ENCODE measurements at regions not wholly inside any gene's neighbourhood (a gene's known extent, or its start where the extent isn't known, plus 50 kb on each side); places are given as distances from the start of the nearest gene placed in this dataset.
"Not testable (repeated sequence)": the region's sequence is repeated elsewhere in the genome, so short reads cannot be mapped to it uniquely, and the experiment has no call there.

DNA sequence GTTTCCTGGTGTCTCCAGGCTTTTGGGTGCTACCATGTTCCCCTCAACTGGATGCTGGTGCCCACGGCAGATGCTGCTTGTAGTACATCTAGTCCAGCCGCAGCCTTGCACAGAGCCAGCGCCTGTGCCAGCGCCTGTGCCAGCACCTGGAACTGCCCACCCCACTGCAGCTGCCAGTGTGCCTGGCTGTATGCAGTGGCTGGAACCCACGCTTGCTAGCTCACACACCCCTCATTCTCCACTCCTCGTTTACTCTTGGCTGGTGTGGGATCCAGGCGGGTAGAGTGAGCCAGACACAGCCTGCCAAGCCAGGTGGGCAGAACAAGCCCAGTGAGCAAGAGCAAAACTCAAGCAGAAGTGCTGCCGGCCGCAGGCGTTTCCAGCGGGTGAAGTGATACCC, 428.6 kb downstream of the SLITRK1 start:
- Histone ChIP-seq H3K9ac (ENCODE audit: low read depth in 1 of 3, low read length in 3 of 3) (no peak overlapping the region), H3K27me3 (ENCODE audit: control insufficient read depth in 3 of 3, insufficient read depth in 3 of 3, low read length in 3 of 3) (no peaks in the 10 kb centered on the region), H3K4me1 (ENCODE audit: control insufficient read depth in 3 of 3, insufficient read depth in 3 of 3, low read length in 3 of 3) (no peaks in the 10 kb centered on the region), H3K36me3 (ENCODE audit: control insufficient read depth in 3 of 3, insufficient read depth in 3 of 3, low read length in 3 of 3) (no peaks in the 10 kb centered on the region), H3K27ac (ENCODE audit: low read depth, low read length) (no peak overlapping the region), H3K9me3 (ENCODE audit: control insufficient read depth in 3 of 3, low read length in 3 of 3) (peaks cover 0 to 6% (median 0%) of the 10 kb centered on the region in 3 donors), H3K4me3 (ENCODE audit: low read length in 3 of 3) (no peak overlapping the region)

DNA sequence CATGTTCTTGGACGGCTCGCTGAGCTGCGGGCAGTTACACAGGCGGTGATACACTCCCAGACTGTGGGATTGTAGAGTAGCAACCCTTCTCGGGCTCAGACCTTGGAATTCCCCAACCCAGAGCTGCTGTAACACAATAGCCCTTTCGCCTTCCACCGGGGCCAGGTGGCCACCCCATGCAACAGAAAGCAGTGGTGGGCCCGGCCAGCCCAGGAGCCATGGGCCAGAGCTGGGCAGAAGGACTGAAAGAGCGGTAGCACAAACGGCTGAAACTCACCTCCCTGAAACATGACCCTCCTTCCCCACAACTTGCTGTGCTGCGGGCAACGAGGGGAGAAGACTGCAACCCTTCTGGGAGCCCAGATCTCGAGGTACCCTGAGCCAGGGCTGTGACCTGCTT, 429.0 kb downstream of the SLITRK1 start:
- no peaks in the 10 kb centered on the region for H3K36me3 ChIP-seq (ENCODE audit: control insufficient read depth in 3 of 3, insufficient read depth in 3 of 3, low read length in 3 of 3)
- peaks cover 0 to 6% (median 0%) of the 10 kb centered on the region in 3 donors for H3K9me3 ChIP-seq (ENCODE audit: control insufficient read depth in 3 of 3, low read length in 3 of 3)
- no peak overlapping the region for H3K4me3 ChIP-seq (ENCODE audit: low read length in 3 of 3)
- H3K27me3 ChIP-seq (ENCODE audit: control insufficient read depth in 3 of 3, insufficient read depth in 3 of 3, low read length in 3 of 3): no peaks in the 10 kb centered on the region
- H3K9ac ChIP-seq (ENCODE audit: low read depth in 1 of 3, low read length in 3 of 3): no peak overlapping the region
- no peaks in the 10 kb centered on the region for H3K4me1 ChIP-seq (ENCODE audit: control insufficient read depth in 3 of 3, insufficient read depth in 3 of 3, low read length in 3 of 3)
- H3K27ac ChIP-seq (ENCODE audit: low read depth, low read length): no peak overlapping the region

DNA sequence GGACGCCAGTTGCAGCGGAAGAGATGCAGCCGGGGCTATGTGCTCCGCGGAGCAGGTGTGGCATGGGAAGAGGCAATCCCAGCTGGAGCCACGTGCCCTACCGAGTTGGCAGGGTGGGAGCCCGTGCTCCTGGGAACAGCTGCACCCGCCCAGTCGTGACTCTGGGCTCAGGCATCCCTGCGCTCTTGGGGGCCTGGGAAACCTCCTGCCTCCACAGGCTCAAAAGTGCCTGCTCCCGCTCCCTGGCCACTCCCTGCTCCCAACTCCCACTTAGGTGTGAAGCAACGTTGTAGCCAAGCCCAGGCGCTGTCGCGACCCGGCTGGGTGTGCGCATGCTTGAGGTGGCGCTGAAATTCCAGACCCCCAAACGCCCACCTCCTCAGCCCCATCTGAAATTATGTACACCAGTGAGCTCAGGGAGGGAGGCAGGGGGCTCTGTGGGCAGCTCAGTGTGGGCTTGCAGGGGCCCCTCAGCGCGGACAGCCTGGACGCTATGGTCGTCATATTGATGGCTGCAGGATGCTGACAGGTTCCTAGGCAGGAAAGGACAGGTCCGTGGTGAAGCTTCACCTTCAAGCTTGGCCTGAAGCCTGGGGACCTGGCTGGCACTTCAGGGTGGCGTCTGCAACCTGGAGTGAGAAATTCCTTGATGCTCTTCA, 429.9 kb downstream of the SLITRK1 start:
- no peak overlapping the region for H3K9ac ChIP-seq (ENCODE audit: low read depth in 1 of 3, low read length in 3 of 3)
- H3K9me3 ChIP-seq (ENCODE audit: control insufficient read depth in 3 of 3, low read length in 3 of 3): peaks cover 0 to 6% (median 0%) of the 10 kb centered on the region in 3 donors

DNA sequence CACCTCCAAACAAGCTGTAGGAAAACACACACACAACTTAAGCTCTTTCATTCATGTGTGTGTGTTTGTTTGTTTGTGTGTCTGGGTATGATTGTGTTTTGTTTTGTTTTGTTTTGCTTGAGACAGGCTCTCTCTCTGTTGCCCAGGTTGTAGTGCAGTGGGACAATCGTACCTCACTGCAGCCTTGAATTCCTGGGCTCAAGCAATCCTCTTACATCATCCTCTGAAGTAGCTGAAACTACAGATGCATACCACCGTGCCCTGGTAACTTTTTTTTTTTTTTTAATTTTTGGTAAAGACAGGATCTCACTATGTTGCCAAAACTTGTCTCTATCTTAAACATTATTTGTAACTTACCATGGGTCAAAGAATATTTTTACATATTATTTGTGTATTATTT, 431.7 kb downstream of the SLITRK1 start:
- Histone ChIP-seq H3K4me1 (ENCODE audit: control insufficient read depth in 3 of 3, insufficient read depth in 3 of 3, low read length in 3 of 3) (no peaks in the 10 kb centered on the region), H3K9ac (ENCODE audit: low read depth in 1 of 3, low read length in 3 of 3) (no peak overlapping the region), H3K27ac (ENCODE audit: low read depth, low read length) (no peak overlapping the region), H3K27me3 (ENCODE audit: control insufficient read depth in 3 of 3, insufficient read depth in 3 of 3, low read length in 3 of 3) (no peaks in the 10 kb centered on the region), H3K4me3 (ENCODE audit: low read length in 3 of 3) (no peak overlapping the region), H3K9me3 (ENCODE audit: control insufficient read depth in 3 of 3, low read length in 3 of 3) (peaks cover 0 to 6% (median 0%) of the 10 kb centered on the region in 3 donors), H3K36me3 (ENCODE audit: control insufficient read depth in 3 of 3, insufficient read depth in 3 of 3, low read length in 3 of 3) (no peaks in the 10 kb centered on the region)

More for the DNA sequence above, 429.9 kb downstream of the SLITRK1 start:
- H3K4me1 ChIP-seq (ENCODE audit: control insufficient read depth in 3 of 3, insufficient read depth in 3 of 3, low read length in 3 of 3): no peaks in the 10 kb centered on the region
- H3K4me3 ChIP-seq (ENCODE audit: low read length in 3 of 3): no peak overlapping the region
- H3K27me3 ChIP-seq (ENCODE audit: control insufficient read depth in 3 of 3, insufficient read depth in 3 of 3, low read length in 3 of 3): no peaks in the 10 kb centered on the region
- no peak overlapping the region for H3K27ac ChIP-seq (ENCODE audit: low read depth, low read length)
- no peaks in the 10 kb centered on the region for H3K36me3 ChIP-seq (ENCODE audit: control insufficient read depth in 3 of 3, insufficient read depth in 3 of 3, low read length in 3 of 3)

DNA sequence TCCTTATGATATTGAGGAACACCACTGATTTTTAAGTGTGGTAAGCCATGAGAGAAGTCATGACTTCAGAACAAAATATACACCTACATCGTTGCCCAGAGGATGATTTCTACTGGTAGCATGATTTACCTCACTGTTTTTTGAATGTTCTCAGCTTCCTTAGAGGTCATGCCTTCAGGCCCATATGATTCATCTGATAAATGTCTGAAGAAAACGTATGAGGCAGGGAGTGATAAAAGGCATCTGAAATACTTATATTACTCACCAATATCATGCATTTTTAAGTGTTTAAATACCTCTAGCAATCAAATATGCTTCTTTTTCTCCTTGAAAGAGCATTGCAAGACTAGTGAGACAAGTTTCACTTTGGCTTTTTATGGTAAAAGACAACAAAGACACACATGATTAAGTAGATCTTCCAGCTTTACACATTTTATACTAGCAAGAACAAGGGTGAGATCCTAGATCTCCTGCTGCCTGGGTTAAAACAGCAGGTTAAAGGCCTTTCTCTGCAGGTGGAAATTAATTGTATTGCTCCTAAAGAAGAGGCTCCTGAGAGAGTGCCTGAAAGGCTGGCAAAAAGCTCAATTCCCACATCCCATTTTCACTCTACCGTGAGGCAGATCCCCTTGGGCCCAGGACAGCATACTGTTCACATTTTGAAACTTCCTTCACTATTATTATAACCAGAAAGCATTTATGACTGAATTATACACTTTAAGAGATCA, 432.4 kb downstream of the SLITRK1 start:
- Histone ChIP-seq H3K4me1 (ENCODE audit: control insufficient read depth in 3 of 3, insufficient read depth in 3 of 3, low read length in 3 of 3) (no peaks in the 10 kb centered on the region), H3K9ac (ENCODE audit: low read depth in 1 of 3, low read length in 3 of 3) (no peak overlapping the region), H3K9me3 (ENCODE audit: control insufficient read depth in 3 of 3, low read length in 3 of 3) (peaks cover 0 to 6% (median 0%) of the 10 kb centered on the region in 3 donors), H3K27me3 (ENCODE audit: control insufficient read depth in 3 of 3, insufficient read depth in 3 of 3, low read length in 3 of 3) (no peaks in the 10 kb centered on the region), H3K27ac (ENCODE audit: low read depth, low read length) (no peak overlapping the region), H3K36me3 (ENCODE audit: control insufficient read depth in 3 of 3, insufficient read depth in 3 of 3, low read length in 3 of 3) (no peaks in the 10 kb centered on the region), H3K4me3 (ENCODE audit: low read length in 3 of 3) (no peak overlapping the region)

DNA sequence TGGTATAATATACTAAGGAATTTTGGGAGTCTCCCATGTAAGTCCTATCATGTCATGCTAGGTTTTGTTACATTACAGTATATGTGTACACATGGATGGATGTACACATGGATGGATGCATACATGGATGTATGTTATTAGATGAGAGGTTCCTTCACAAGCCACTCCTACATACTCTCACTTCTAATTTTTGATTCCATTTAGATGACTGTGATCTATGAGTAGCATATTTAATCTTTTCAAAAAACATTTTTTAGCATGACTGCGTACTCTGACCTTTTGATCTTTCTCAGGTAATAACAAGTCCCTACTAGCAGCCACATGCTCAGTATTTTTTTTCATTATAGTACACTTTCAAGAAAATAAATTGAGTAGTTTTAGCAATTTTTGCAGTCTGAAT, 441.8 kb downstream of the SLITRK1 start:
- Histone ChIP-seq H3K4me1 (ENCODE audit: control insufficient read depth in 3 of 3, insufficient read depth in 3 of 3, low read length in 3 of 3) (no peaks in the 10 kb centered on the region), H3K36me3 (ENCODE audit: control insufficient read depth in 3 of 3, insufficient read depth in 3 of 3, low read length in 3 of 3) (no peaks in the 10 kb centered on the region), H3K27me3 (ENCODE audit: control insufficient read depth in 3 of 3, insufficient read depth in 3 of 3, low read length in 3 of 3) (no peaks in the 10 kb centered on the region), H3K27ac (ENCODE audit: low read depth, low read length) (no peak overlapping the region), H3K9me3 (ENCODE audit: control insufficient read depth in 3 of 3, low read length in 3 of 3) (no peaks in the 10 kb centered on the region), H3K4me3 (ENCODE audit: low read length in 3 of 3) (no peak overlapping the region), H3K9ac (ENCODE audit: low read depth in 1 of 3, low read length in 3 of 3) (no peak overlapping the region)

DNA sequence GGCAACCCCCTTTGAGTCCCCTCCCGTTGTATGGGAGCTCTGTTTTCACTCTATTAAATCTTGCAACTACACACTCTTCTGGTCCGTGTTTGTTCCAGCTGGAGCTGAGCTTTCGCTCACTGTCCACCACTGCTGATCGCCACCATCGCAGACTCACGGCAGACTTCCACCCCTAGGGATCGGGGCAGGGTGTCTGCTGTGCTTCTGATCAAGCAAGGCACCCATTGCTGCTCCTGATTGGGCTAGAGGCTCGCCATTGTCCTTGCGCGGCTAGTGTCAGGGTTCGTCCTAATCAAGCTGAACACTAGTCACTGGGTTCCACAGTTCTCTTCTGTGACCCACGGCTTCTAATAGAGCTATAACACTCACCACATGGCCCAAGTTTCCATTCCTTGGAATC, 442.8 kb downstream of the SLITRK1 start:
- not testable (repeated sequence) for H3K9ac ChIP-seq (ENCODE audit: low read depth in 1 of 3, low read length in 3 of 3); H3K4me1 ChIP-seq (ENCODE audit: control insufficient read depth in 3 of 3, insufficient read depth in 3 of 3, low read length in 3 of 3); H3K9me3 ChIP-seq (ENCODE audit: control insufficient read depth in 3 of 3, low read length in 3 of 3); H3K27me3 ChIP-seq (ENCODE audit: control insufficient read depth in 3 of 3, insufficient read depth in 3 of 3, low read length in 3 of 3); H3K36me3 ChIP-seq (ENCODE audit: control insufficient read depth in 3 of 3, insufficient read depth in 3 of 3, low read length in 3 of 3); H3K27ac ChIP-seq (ENCODE audit: low read depth, low read length); H3K4me3 ChIP-seq (ENCODE audit: low read length in 3 of 3)

DNA sequence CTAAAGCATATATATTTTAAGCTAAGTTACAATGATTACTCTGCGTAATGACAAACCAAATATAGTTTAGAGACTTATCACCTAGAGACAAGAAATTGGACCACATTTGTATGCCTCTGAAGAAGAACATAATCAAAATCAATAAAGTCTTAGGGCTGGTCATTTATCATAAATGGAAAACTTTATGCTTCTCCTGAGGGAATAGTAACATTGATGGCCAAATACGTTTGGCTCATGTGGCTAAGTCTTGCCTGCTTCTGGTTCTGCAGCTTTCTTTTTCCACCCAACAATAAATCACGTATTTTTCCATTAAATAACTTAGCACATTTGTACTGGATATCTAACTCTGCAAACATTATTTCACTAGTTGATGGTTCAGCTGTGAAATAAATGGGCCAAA, 458.4 kb downstream of the SLITRK1 start:
- Histone ChIP-seq H3K36me3 (ENCODE audit: control insufficient read depth in 3 of 3, insufficient read depth in 3 of 3, low read length in 3 of 3) (no peaks in the 10 kb centered on the region), H3K4me3 (ENCODE audit: low read length in 3 of 3) (no peak overlapping the region), H3K27me3 (ENCODE audit: control insufficient read depth in 3 of 3, insufficient read depth in 3 of 3, low read length in 3 of 3) (no peaks in the 10 kb centered on the region), H3K4me1 (ENCODE audit: control insufficient read depth in 3 of 3, insufficient read depth in 3 of 3, low read length in 3 of 3) (no peaks in the 10 kb centered on the region), H3K9ac (ENCODE audit: low read depth in 1 of 3, low read length in 3 of 3) (no peak overlapping the region), H3K27ac (ENCODE audit: low read depth, low read length) (no peak overlapping the region), H3K9me3 (ENCODE audit: control insufficient read depth in 3 of 3, low read length in 3 of 3) (no peaks in the 10 kb centered on the region)

DNA sequence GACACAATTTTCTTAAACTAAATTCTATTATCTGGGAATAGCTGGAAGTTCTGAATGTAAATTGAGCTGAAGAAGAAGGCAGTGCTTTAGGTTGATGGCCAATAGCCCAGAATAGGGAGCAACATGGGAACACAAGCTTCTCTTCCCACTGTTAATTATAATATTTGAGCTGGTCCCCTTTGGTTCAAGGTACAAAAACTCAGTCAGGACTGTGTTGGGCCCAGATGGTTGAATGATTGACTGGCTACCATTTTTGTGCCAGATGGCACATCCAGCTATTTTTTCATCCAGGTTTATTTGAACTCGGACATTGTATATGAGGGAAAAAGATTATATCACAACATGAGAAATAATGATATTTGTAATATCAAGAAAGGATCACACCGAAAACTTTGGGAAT, 458.9 kb downstream of the SLITRK1 start:
- H3K27me3 ChIP-seq (ENCODE audit: control insufficient read depth in 3 of 3, insufficient read depth in 3 of 3, low read length in 3 of 3): no peaks in the 10 kb centered on the region
- no peak overlapping the region for H3K4me3 ChIP-seq (ENCODE audit: low read length in 3 of 3)
- no peak overlapping the region for H3K9ac ChIP-seq (ENCODE audit: low read depth in 1 of 3, low read length in 3 of 3)
- no peaks in the 10 kb centered on the region for H3K36me3 ChIP-seq (ENCODE audit: control insufficient read depth in 3 of 3, insufficient read depth in 3 of 3, low read length in 3 of 3)
- no peaks in the 10 kb centered on the region for H3K4me1 ChIP-seq (ENCODE audit: control insufficient read depth in 3 of 3, insufficient read depth in 3 of 3, low read length in 3 of 3)
- no peaks in the 10 kb centered on the region for H3K9me3 ChIP-seq (ENCODE audit: control insufficient read depth in 3 of 3, low read length in 3 of 3)
- no peak overlapping the region for H3K27ac ChIP-seq (ENCODE audit: low read depth, low read length)

DNA sequence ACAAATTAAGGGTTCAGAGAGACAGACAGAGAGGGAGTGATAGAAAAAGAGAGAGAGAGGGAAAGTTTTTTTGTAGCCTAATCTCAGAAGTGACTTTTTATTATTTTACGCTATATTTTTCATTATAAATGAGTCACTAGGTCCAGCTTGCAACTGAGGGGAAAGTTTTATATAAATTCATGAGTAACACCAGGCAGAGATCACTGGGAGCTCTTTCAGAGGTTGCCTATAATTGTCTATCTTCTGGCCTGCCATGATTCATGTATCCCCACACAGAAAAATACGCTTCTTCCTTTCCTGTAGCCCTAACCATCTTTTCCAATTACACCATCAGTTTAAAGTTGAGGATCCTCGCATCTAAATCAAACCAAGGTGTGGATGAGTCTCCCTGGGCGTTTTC, 467.9 kb downstream of the SLITRK1 start:
- no peaks in the 10 kb centered on the region for H3K9me3 ChIP-seq (ENCODE audit: control insufficient read depth in 3 of 3, low read length in 3 of 3)
- H3K4me3 ChIP-seq (ENCODE audit: low read length in 3 of 3): no peak overlapping the region
- H3K9ac ChIP-seq (ENCODE audit: low read depth in 1 of 3, low read length in 3 of 3): no peak overlapping the region
- H3K36me3 ChIP-seq (ENCODE audit: control insufficient read depth in 3 of 3, insufficient read depth in 3 of 3, low read length in 3 of 3): no peaks in the 10 kb centered on the region
- H3K27ac ChIP-seq (ENCODE audit: low read depth, low read length): no peak overlapping the region
- no peaks in the 10 kb centered on the region for H3K4me1 ChIP-seq (ENCODE audit: control insufficient read depth in 3 of 3, insufficient read depth in 3 of 3, low read length in 3 of 3)
- H3K27me3 ChIP-seq (ENCODE audit: control insufficient read depth in 3 of 3, insufficient read depth in 3 of 3, low read length in 3 of 3): no peaks in the 10 kb centered on the region
